ENCODE measurements at regions not wholly inside any gene's neighbourhood (a gene's known extent, or its start where the extent isn't known, plus 50 kb on each side); places are given as distances from the start of the nearest gene placed in this dataset.

DNA sequence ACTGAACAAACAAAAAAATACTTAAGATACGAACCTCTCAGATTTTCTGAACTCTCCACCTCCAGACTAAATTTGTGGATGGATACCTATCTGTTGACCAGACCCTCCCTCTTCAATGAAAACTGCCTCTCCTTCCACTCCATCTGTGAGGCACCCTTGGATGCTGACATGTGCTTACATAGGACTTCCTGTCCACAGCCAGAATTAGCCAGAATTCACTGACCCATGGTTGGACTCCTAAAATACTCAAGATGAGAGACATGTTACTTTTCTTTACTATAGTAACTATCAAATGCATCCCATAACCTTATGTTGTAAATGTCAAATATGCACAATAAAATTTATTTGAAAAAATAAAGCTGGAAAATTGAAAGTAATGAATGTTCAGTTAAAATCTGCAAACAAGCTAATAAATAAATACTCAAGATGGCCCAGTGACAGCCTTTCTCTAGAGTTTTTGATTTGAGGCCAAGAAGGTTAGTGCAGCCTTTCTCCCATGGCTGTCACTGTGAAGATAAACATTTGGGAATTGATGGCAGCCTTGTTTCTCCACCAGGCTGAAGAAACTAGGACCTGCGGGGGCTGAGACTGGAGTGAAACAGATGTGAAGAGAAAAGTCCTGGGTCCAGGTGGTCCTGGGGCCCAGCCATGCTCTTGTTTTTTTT lies 287.0 kb downstream of the ZEB1 start:
- TF ChIP-seq, protein P1, sequence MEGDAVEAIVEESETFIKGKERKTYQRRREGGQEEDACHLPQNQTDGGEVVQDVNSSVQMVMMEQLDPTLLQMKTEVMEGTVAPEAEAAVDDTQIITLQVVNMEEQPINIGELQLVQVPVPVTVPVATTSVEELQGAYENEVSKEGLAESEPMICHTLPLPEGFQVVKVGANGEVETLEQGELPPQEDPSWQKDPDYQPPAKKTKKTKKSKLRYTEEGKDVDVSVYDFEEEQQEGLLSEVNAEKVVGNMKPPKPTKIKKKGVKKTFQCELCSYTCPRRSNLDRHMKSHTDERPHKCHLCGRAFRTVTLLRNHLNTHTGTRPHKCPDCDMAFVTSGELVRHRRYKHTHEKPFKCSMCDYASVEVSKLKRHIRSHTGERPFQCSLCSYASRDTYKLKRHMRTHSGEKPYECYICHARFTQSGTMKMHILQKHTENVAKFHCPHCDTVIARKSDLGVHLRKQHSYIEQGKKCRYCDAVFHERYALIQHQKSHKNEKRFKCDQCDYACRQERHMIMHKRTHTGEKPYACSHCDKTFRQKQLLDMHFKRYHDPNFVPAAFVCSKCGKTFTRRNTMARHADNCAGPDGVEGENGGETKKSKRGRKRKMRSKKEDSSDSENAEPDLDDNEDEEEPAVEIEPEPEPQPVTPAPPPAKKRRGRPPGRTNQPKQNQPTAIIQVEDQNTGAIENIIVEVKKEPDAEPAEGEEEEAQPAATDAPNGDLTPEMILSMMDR (IDR thresholded peaks at IDR 0.05) = no peak
- TF ChIP-seq POLR2A (IDR thresholded peaks at IDR 0.05) = no peak
